ENCODE measurements at regions not wholly inside any gene's neighbourhood (a gene's known extent, or its start where the extent isn't known, plus 50 kb on each side); places are given as distances from the start of the nearest gene placed in this dataset.

GRCh38 chr1:219467524-219467923, 145.4 kb downstream of the ZC3H11B start:
- no peak for DNase-seq

DNA sequence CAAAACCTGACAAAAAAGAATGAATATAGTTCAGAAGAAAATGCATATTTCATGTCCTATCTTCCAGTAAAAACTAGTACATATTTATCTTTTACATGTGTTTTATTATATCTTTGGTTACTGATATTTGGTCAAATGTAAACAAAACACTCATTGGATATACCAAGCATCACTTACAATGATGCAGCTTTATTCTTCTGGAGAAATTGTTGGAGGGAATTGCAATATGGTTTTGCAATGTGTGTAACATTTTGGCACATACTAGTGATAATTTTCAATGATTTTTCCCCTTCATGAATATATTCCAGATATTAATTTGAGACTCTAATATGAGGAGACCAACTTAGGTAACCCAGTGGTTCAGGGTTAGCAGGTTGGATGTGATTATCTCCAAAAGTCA, 146.1 kb downstream of the ZC3H11B start:
- DNase-seq: no peak

- no peak for DNase-seq
These were observed 147.5 kb downstream of the ZC3H11B start for GRCh38 chr1:219465212-219466093.

GRCh38 chr1:219463636-219464035, 149.3 kb downstream of the ZC3H11B start:
- DNase-seq: no peak

DNA sequence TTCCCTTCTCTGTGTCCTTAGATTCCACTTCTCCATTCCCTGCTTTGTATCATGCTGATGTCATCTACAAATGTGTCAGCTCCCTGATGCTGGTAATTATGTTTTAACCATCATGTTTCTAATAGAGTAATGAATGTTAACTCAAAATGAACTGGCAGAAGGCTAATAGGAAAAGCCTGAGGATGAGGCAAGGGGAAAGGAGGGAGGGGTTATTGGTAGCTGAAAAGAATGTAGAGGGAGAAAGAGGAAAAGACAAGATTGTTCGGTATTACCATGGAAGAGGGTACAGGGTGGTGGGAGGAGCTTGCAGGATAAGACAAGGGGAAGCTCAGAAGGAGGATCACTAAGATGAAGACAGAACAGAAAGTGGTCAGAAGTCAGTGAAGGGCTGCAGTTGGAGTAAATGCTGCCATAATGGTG, 150.9 kb downstream of the ZC3H11B start:
- DNase-seq: no peak

- DNase-seq: no peak
These were observed 151.7 kb downstream of the ZC3H11B start for GRCh38 chr1:219460896-219461815.

- DNase-seq: no peak
These were observed 152.6 kb downstream of the ZC3H11B start for GRCh38 chr1:219460081-219460895.

- no peak for DNase-seq
These were observed 153.4 kb downstream of the ZC3H11B start for GRCh38 chr1:219459351-219460080.

- DNase-seq: no peak
These were observed 166.6 kb downstream of the ZC3H11B start for GRCh38 chr1:219446288-219446687.

DNA sequence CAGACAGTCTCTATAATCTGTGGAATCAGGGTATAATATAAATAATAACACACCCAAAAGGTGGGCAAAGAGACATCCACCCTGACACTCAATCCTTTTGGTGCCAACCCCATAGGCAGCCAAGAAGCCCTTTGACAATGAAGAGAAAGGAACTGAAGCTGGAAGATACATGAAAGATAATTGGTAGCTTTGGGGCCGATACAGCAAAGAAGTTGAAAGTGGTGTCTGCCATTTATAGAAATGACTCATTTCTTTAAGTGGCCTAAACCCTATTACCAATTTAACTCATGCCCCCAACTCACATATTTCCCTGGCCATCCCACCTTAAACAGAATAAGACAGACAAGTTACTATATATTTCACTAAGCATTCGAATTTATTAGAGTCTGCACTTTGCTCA, 167.0 kb downstream of the ZC3H11B start:
- no peak for DNase-seq

DNA sequence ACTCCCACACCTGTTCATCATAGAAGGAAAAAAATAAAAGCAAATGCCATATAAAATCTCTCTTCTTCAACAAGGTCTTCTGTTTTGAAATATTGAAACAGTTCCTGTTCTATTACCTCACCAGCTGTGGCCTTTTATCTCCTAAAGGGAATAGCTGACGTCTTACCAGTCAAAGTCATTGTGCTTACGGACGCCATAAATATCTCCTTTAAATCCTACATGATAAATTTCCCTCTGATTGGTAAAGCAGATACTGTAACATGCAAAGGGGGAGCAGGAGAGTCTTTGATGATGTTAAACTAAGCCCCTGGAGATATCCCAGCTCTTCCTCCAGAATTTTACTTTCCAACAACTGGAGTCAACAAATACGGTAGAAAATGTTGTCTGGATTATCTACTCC, 168.4 kb downstream of the ZC3H11B start:
- no peak for DNase-seq

GRCh38 chr1:219443763-219444162, 169.1 kb downstream of the ZC3H11B start:
- no peak for DNase-seq

- no peak for DNase-seq
These were observed 170.3 kb downstream of the ZC3H11B start for GRCh38 chr1:219442611-219443061.

GRCh38 chr1:219441884-219442283, 171.0 kb downstream of the ZC3H11B start:
- DNase-seq: no peak

DNA sequence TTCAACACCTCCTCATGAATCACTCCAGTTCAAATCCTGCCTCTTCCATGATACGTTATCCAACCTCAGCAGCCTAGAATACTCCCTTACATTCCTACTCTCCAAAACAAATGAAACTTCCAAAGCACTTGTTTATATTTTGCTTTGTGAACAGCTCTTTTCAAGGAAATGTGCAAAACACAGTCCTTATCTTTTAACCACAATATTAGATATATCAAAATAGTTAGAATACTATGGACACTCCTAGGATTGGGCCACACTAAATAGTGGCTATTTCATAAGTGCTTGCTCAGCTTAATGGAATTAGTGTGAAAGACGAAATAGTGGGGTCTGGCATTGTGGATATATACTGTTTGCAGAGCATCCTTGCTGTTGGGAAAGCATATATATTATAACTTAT, 173.5 kb downstream of the ZC3H11B start:
- no peak for DNase-seq

- no peak for DNase-seq
These were observed 174.5 kb downstream of the ZC3H11B start for GRCh38 chr1:219438386-219438785.

- DNase-seq: no peak
These were observed 178.0 kb downstream of the ZC3H11B start for GRCh38 chr1:219434923-219435297.

GRCh38 chr1:219434285-219434922, 178.5 kb downstream of the ZC3H11B start:
- no peak for DNase-seq

DNA sequence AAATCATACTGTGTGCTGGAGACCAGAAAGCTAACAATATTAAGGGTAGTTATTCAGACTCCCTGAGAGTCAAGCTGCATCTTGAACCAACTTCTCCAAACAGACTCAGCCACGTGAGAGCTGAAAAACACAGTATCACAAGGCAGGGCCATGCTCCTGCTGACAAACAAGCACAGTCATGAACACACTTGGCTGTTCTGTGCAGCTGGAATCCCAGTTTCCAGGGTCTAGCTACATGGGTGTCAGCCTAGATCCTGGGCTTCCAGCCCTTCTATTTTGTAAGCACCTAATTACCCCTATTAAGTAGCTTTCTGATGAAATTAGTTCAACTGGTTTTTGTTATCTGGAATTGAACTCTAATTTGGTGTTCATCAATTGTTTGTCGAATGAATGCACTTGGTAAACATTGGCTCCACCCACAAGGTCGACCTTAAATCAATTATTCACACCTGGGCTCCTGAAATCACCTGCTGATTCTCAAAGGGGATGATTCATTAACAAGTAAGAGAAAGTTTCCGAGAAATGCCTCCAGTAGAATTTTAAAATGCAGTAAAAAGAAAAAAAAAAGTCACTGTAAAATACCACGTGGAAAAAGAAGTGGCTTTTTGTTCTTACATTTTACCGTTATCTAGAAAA, 179.3 kb downstream of the ZC3H11B start:
- DNase-seq: no peak

DNA sequence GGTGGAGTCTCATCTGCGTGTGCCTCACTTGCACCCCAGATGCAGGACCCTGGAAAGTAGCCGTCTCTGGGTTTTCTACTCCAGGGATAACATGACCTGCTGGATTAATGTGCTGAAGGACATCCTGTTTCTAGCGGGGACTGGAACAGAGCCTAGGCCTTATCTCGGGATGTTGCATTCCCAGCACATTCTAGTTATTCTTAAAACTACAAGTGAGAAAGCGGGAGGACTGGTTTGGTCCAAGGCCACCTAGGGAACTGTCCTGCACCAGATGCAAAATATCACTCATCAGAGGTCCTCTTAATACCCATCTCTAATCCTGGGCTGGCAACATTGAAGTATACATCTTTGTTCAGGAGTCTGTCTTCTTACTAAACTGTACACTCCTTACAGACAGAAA, 179.9 kb downstream of the ZC3H11B start:
- DNase-seq: no peak

- no peak for DNase-seq
These were observed 180.7 kb downstream of the ZC3H11B start for GRCh38 chr1:219432191-219432606.
